Endothelial cell of umbilical vein (primary cell): ENCODE measurements at regions not wholly inside any gene's neighbourhood (a gene's known extent, or its start where the extent isn't known, plus 50 kb on each side); places are given as distances from the start of the nearest gene placed in this dataset.

ENCODE experiments used
- BruUV-seq: library from RNA; stranded (reverse); fragments of 400-500 nt; replicated peaks from 2 replicates; lab custom pipeline; 2021; lab: Mats Ljungman, UMichigan
- CTCF ChIA-PET: fragments of 300-600, 350-600 bp; sonication (Branson Sonifier 250); formaldehyde crosslinking; loops from one replicate; lab custom pipeline; 2021; ENCODE audit warnings: antibody characterized with exemption, inconsistent platforms; lab: Charles Lee
- POLR2A ChIA-PET: fragments of 300-600, 350-600 bp; sonication (Branson Sonifier 250); formaldehyde crosslinking; loops from one replicate; lab custom pipeline; 2021; ENCODE audit warnings: antibody characterized with exemption, inconsistent platforms; lab: Charles Lee
- DNase-seq: peaks from one replicate; pipeline ENCODE4 v3.0.0-alpha.2; 2011; ENCODE audit warnings: low read depth, low spot score
- FAIRE-seq: peaks from 2 replicates; lab custom pipeline; 2011; peaks lifted over from hg19 to GRCh38; lab: Jason Lieb, UNC
- H2AFZ ChIP-seq: 2 replicates; pipeline ENCODE4 v1.6.0; 2012; ENCODE audit warnings: low read depth, low read length, control low read depth, inconsistent platforms
- H3K27ac ChIP-seq: 2 replicates; pipeline ENCODE4 v1.5.1; 2011; ENCODE audit warnings: low read depth, mild to moderate bottlenecking, control low read depth, low read length, moderate library complexity; ENCODE audit not compliant: insufficient read depth
- H3K27me3 ChIP-seq, 2 experiments: 2 replicates each; pipeline versions ENCODE4 v1.6.0 to v1.6.1; 2011; ENCODE audit warnings: low read length in 2 of 2, mixed read lengths in 1 of 2; ENCODE audit not compliant: control insufficient read depth in 2 of 2, insufficient read depth in 2 of 2
- H3K36me3 ChIP-seq, 2 experiments: 2 replicates in 1 of 2; 3 replicates in 1 of 2; pipeline ENCODE4 v1.5.1; 2011; ENCODE audit warnings: low read length in 2 of 2, mild to moderate bottlenecking in 1 of 2, moderate library complexity in 1 of 2; ENCODE audit not compliant: control insufficient read depth in 2 of 2, insufficient read depth in 2 of 2; ENCODE audit errors: extremely low read depth in 1 of 2
- H3K4me1 ChIP-seq: 3 replicates; pipeline ENCODE4 v1.5.1; 2011; ENCODE audit warnings: mild to moderate bottlenecking, low read length; ENCODE audit not compliant: control insufficient read depth, insufficient read depth; ENCODE audit errors: extremely low read depth
- H3K4me2 ChIP-seq: 2 replicates; pipeline ENCODE4 v1.6.1; 2011; ENCODE audit warnings: low read length, control low read depth, mixed read lengths; ENCODE audit not compliant: insufficient read depth
- H3K4me3 ChIP-seq, 3 experiments: fragments of 200-600 bp in 1 of 3; sonication (generic), shearing (Covaris generic) in 1 of 3; replicated peaks in 1 of 3; 2 replicates each; pipeline ENCODE4 v1.5.1; 2011 to 2016; ENCODE audit warnings: control low read depth in 3 of 3, low read length in 3 of 3, mild to moderate bottlenecking in 2 of 3, inconsistent platforms in 1 of 3, low read depth in 1 of 3, moderate library complexity in 1 of 3; ENCODE audit not compliant: insufficient read depth in 1 of 3
- H3K79me2 ChIP-seq: 2 replicates; pipeline ENCODE4 v1.6.0; 2012; ENCODE audit warnings: low read length, inconsistent platforms; ENCODE audit not compliant: control insufficient read depth, insufficient read depth
- H3K9ac ChIP-seq: replicated peaks from 2 replicates; pipeline ENCODE3; 2011; ENCODE audit warnings: low read length, control low read depth; ENCODE audit not compliant: insufficient read depth; ENCODE audit errors: extremely low read depth
- H3K9me1 ChIP-seq: replicated peaks from 3 replicates; pipeline ENCODE4 v1.6.0; 2011; ENCODE audit warnings: mild to moderate bottlenecking, low read length; ENCODE audit not compliant: control insufficient read depth, insufficient read depth; ENCODE audit errors: extremely low read depth
- H3K9me3 ChIP-seq: replicated peaks from 2 replicates; pipeline ENCODE4 v1.5.1; 2012; ENCODE audit warnings: low read length, inconsistent platforms; ENCODE audit not compliant: control insufficient read depth, insufficient read depth
- H4K20me1 ChIP-seq: replicated peaks from 2 replicates; pipeline ENCODE3; 2011; ENCODE audit warnings: mild to moderate bottlenecking, low read length; ENCODE audit not compliant: control insufficient read depth, insufficient read depth; ENCODE audit errors: extremely low read depth
- CTCF ChIP-seq, 2 donors: IDR thresholded peaks; 1 replicate in 1 of 2; 2 replicates in 1 of 2; pipeline ENCODE4 v1.5.1; 2011; ENCODE audit warnings: low read length in 2 of 2, mild to moderate bottlenecking in 2 of 2, moderate library complexity in 2 of 2, control low read depth in 1 of 2, inconsistent platforms in 1 of 2, low read depth in 1 of 2; ENCODE audit not compliant: insufficient read depth in 1 of 2; ENCODE audit errors: extremely low read depth in 1 of 2
- FOS ChIP-seq: IDR thresholded peaks from 2 replicates; pipeline ENCODE4 v1.6.1; 2011; ENCODE audit warnings: mild to moderate bottlenecking, low read length, moderate library complexity, borderline replicate concordance; ENCODE audit not compliant: insufficient read depth
- GATA2 ChIP-seq: IDR thresholded peaks from 2 replicates; pipeline ENCODE4 v1.7.0; 2011; ENCODE audit warnings: low read depth, mild to moderate bottlenecking, moderate library complexity, mixed read lengths, low read length; ENCODE audit not compliant: insufficient read length, insufficient read depth
- JUN ChIP-seq: IDR thresholded peaks from 2 replicates; pipeline ENCODE4 v1.6.1; 2011; ENCODE audit warnings: borderline replicate concordance, low read depth; ENCODE audit not compliant: insufficient read length, insufficient read depth
- MAX ChIP-seq: IDR thresholded peaks from 2 replicates; pipeline ENCODE4 v1.6.1; 2011; ENCODE audit not compliant: insufficient read depth, insufficient read length
- POLR2AphosphoS5 ChIP-seq: IDR thresholded peaks from 2 replicates; pipeline ENCODE4 v1.6.1; 2012; ENCODE audit warnings: low read depth, mild to moderate bottlenecking, control low read depth, low read length, moderate library complexity; ENCODE audit not compliant: insufficient read depth
- dilution Hi-C: fragments of 300-500 bp; cut with MboI; formaldehyde crosslinking; loops from one replicate; pipeline ENCODE4 v1.15.0; 2019; ENCODE audit warnings: low sequenced_read_pairs; ENCODE audit not compliant: extremely low pct_ligation_motif_present
- intact Hi-C: fragments of 100-400 bp; cut with micrococcal nuclease; formaldehyde crosslinking; loops from one replicate; pipeline ENCODE4 v1.10.0; 2022

- no peak for FAIRE-seq
- Histone ChIP-seq H3K9ac (no peak overlapping the region), H3K9me1 (no peaks in the 10 kb centered on the region), H3K4me2 (no peak overlapping the region), H2AFZ (no peak overlapping the region), H3K4me1 (no peaks in the 10 kb centered on the region), H4K20me1 (no peaks in the 10 kb centered on the region), H3K27ac (no peak overlapping the region), H3K27me3 (no peaks in the 10 kb centered on the region), H3K79me2 (no peaks in the 10 kb centered on the region), H3K4me3 (no peak overlapping the region), H3K36me3 (no peaks in the 10 kb centered on the region), H3K9me3 (no peaks in the 10 kb centered on the region)
- TF ChIP-seq GATA2 (no peak), FOS (no peak), JUN (no peak)
- DNase-seq: no peak
- dilution Hi-C loops (no loop called here), intact Hi-C loops (no loop called here)
- ChIA-PET CTCF (no interaction called here), POLR2A (no interaction called here)
- BruUV-seq: no TSS peak
These were observed 303.2 kb upstream of the LRFN5 start for GRCh38 chr14:41303506-41303905.

- CTCF ChIA-PET: no interaction called here
- no peak overlapping the region for H3K4me3 ChIP-seq
- no TSS peak for BruUV-seq
- no peaks in the 10 kb centered on the region for H3K9me3 ChIP-seq
- no peak overlapping the region for H2AFZ ChIP-seq
- no peaks in the 10 kb centered on the region for H3K27me3 ChIP-seq
- intact Hi-C loops (no loop called here), dilution Hi-C loops (no loop called here)
- no peak overlapping the region for H3K9ac ChIP-seq
- no peak for TF ChIP-seq MAX
- TF ChIP-seq CTCF (IDR thresholded peaks at IDR 0.05; ENCODE audit: extremely low read depth in 1 of 2, insufficient read depth in 1 of 2, low read depth in 1 of 2, low read length in 2 of 2): no peak
- TF ChIP-seq POLR2AphosphoS5: no peak
- DNase-seq: no peak
- no peak overlapping the region for H3K27ac ChIP-seq
- H3K4me1 ChIP-seq: no peaks in the 10 kb centered on the region
- no peak for FAIRE-seq
- no peaks in the 10 kb centered on the region for H4K20me1 ChIP-seq
- no peaks in the 10 kb centered on the region for H3K9me1 ChIP-seq
- H3K36me3 ChIP-seq: no peaks in the 10 kb centered on the region
- H3K4me2 ChIP-seq: no peak overlapping the region
- H3K79me2 ChIP-seq: no peaks in the 10 kb centered on the region
- POLR2A ChIA-PET: no interaction called here
These were observed 303.9 kb upstream of the LRFN5 start for GRCh38 chr14:41302776-41303175.
